Testis (tissue), 2 donors: ENCODE measurements at regions not wholly inside any gene's neighbourhood (a gene's known extent, or its start where the extent isn't known, plus 50 kb on each side); places are given as distances from the start of the nearest gene placed in this dataset.

Experiments
- DNase-seq: peaks from one replicate; pipeline ENCODE4 v3.0.0-alpha.2; 2019
- H3K27ac ChIP-seq, 2 donors: fragments of 200-600 bp; sonication (generic); one replicate each; pipeline ENCODE4 v1.5.1; 2019
- H3K27me3 ChIP-seq: fragments of 200-600 bp; sonication (generic); one replicate; pipeline ENCODE4 v1.5.1; 2019
- H3K36me3 ChIP-seq: fragments of 200-600 bp; sonication (generic); one replicate; pipeline ENCODE4 v1.5.1; 2017; ENCODE audit warnings: low read depth; ENCODE audit errors: missing control alignments
- H3K4me1 ChIP-seq: fragments of 200-600 bp; sonication (generic); one replicate; pipeline ENCODE4 v1.5.1; 2019
- H3K4me3 ChIP-seq, 2 donors: fragments of 200-600 bp; sonication (generic); one replicate each; pipeline ENCODE4 v1.5.1; 2017 to 2019
- H3K9me3 ChIP-seq: fragments of 200-600 bp; sonication (generic); one replicate; pipeline ENCODE4 v1.5.1; 2017
- POLR2A ChIP-seq: fragments of 450-650 bp; IDR thresholded peaks from one replicate; pipeline ENCODE4 v1.6.1; 2017; ENCODE audit warnings: antibody characterized with exemption, mild to moderate bottlenecking, moderate library complexity
- WGBS, 2 donors: methylation state at CpG; one replicate each; pipeline ENCODE4 v1.1.5; 2018; 5-methylcytosine and 5-hydroxymethylcytosine counted together
- intact Hi-C: fragments of 100-400 bp; cut with DNase I; formaldehyde crosslinking; loops from one replicate; pipeline ENCODE4 v1.15.1; 2023; ENCODE audit warnings: low total_unique reads
- TF ChIP-seq, protein P1 (sequence below), 3 experiments: fragments of 450-650 bp in 2 of 3; fragments of 200-600 bp in 1 of 3; sonication (generic) in 1 of 3; IDR thresholded peaks; one replicate each; pipeline ENCODE4 v1.5.1; 2016 to 2019; ENCODE audit warnings: antibody characterized with exemption in 3 of 3, mild to moderate bottlenecking in 2 of 3, moderate library complexity in 1 of 3

DNA sequence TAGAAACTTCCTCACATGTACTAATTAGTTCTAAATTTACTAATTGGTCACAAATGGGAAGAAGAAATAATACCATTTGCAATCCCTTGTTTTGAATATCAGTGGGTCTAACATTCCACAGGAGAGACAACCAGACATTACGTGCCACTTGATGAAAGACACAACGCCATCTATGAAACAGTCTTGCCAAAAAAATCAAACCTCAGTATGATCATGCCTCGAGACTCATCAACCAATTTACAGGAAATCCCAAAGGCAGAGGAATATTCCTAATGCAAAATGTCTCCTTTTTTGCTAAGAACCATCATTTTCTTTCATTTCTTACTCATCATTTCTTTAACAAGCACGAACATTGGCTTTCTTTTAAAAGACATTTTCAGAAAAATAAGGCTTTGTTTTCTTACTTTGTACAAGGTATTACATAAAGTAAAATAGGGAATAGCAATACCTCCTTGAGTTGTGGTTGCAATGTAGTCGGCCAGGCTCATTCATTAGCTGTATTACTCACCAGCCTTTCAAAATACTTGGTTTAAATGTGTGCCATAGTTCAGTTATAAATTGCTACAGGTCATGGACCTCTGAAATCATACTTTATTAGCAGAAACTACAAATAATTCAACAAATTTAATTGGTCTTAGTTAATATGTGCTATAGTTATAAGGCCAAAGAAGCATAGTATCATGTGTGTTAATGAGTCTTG, 436.2 kb upstream of the FLRT2 start:
- intact Hi-C loops, result no loop called here
- no peaks in the 10 kb centered on the region for H3K9me3 ChIP-seq
- H3K4me3 ChIP-seq, result no peak overlapping the region
- no peak overlapping the region for H3K27ac ChIP-seq
- WGBS, 2 donors, result 85 to 87% methylated on average over 5 of the region's 5 CpGs
- H3K4me1 ChIP-seq, result no peaks in the 10 kb centered on the region
- H3K36me3 ChIP-seq, result no peaks in the 10 kb centered on the region
- DNase-seq, result no peak
- no peak for TF ChIP-seq POLR2A
- TF ChIP-seq, protein P1, sequence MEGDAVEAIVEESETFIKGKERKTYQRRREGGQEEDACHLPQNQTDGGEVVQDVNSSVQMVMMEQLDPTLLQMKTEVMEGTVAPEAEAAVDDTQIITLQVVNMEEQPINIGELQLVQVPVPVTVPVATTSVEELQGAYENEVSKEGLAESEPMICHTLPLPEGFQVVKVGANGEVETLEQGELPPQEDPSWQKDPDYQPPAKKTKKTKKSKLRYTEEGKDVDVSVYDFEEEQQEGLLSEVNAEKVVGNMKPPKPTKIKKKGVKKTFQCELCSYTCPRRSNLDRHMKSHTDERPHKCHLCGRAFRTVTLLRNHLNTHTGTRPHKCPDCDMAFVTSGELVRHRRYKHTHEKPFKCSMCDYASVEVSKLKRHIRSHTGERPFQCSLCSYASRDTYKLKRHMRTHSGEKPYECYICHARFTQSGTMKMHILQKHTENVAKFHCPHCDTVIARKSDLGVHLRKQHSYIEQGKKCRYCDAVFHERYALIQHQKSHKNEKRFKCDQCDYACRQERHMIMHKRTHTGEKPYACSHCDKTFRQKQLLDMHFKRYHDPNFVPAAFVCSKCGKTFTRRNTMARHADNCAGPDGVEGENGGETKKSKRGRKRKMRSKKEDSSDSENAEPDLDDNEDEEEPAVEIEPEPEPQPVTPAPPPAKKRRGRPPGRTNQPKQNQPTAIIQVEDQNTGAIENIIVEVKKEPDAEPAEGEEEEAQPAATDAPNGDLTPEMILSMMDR (IDR thresholded peaks at IDR 0.05), result no peak
- no peaks in the 10 kb centered on the region for H3K27me3 ChIP-seq

DNA sequence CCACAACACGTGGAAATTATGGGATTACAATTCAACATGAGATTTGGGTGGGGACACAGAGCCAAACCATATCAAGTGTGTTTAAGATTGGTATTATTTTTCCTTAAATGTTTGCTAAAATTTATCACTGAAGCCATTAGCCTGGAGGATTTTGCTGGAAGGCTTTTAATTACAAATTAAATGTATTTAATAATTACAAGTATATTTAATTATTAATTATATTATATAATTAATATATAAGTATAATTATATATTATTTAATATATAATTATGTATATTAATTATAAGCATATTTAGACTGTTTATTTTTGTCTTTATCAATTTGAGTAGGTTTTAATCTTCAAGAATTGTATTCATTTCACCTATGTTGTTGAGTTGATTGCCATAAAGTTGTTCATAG, 427.4 kb upstream of the FLRT2 start:
- no peaks in the 10 kb centered on the region for H3K9me3 ChIP-seq
- intact Hi-C loops, result no loop called here
- no peak for TF ChIP-seq POLR2A
- WGBS, 2 donors, result 79 to 83% methylated on average over 1 of the region's 1 CpG
- no peaks in the 10 kb centered on the region for H3K4me1 ChIP-seq
- H3K27me3 ChIP-seq, result no peaks in the 10 kb centered on the region
- no peak for DNase-seq
- no peaks in the 10 kb centered on the region for H3K36me3 ChIP-seq
- H3K4me3 ChIP-seq, result no peak overlapping the region
- H3K27ac ChIP-seq, result no peak overlapping the region

DNA sequence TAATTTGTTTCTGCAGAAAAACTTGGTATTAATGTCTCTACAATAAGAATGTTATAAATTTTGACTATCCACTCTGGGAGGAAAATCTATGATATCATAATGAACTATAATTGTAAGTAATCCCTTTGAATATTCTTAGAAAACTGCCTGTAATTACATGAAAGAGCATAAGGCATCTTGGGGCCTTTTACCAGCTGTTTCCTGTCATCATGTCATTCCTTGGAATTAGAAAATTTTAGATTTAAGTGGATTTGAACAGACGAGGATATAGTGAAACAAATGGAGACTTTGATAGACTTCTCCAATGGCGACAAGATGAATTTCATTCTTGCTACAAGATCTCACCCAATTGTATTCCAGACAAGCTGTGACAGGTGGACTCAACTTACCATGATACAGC, 423.4 kb upstream of the FLRT2 start:
- Histone ChIP-seq H3K27me3 (no peaks in the 10 kb centered on the region), H3K4me1 (no peaks in the 10 kb centered on the region), H3K4me3 (no peak overlapping the region), H3K27ac (no peak overlapping the region), H3K9me3 (no peaks in the 10 kb centered on the region), H3K36me3 (no peaks in the 10 kb centered on the region)
- no peak for TF ChIP-seq POLR2A
- TF ChIP-seq, protein P1 (IDR thresholded peaks at IDR 0.05), result no peak
- intact Hi-C loops, result no loop called here
- 88 to 92% methylated on average over 2 of the region's 2 CpGs for WGBS, 2 donors
- DNase-seq, result no peak

DNA sequence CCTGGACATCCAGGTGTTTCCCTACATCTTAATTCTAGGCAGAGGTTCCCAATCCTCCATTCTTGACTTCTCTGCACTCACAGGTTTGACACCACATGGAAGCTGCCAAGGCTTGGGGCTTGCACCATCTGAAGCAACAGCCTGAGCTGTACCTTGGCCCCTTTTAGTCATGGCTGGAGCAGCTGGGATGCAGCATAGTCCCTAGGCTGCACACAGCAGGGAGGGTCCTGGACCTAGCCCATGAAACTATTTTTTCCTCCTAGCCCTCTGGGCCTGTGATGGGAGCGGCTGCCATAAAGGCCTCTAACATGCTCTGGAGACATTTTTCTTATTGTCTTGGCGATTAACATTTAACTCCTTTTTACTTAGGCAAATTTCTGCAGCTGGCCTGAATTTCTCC, 417.2 kb upstream of the FLRT2 start:
- 88 to 93% methylated on average over 2 of the region's 2 CpGs for WGBS, 2 donors
- no peaks in the 10 kb centered on the region for H3K27me3 ChIP-seq
- intact Hi-C loops, result no loop called here

DNA sequence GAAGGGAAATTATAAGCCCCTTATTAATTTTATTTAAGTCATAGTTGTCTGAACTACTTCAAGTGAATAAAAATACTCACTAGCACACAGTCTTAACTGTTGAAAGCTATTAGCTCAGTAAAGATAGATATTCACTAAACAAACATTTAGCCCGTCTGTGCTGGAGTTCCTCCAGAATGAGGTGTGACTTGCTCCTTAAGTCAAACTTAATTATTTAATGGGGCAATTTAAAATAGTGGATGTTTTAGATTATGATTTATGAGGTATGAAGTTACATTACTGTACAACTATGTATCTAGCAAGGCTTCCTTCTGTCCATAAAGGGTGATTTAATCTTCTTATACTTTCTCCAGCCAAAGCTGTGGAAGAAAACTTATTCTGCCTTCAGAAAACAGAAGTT, 414.0 kb upstream of the FLRT2 start:
- 40 to 57% methylated on average over 1 of the region's 1 CpG for WGBS, 2 donors
- H3K36me3 ChIP-seq, result no peaks in the 10 kb centered on the region
- H3K9me3 ChIP-seq, result no peaks in the 10 kb centered on the region
- no peak overlapping the region for H3K4me3 ChIP-seq
- H3K27me3 ChIP-seq, result no peaks in the 10 kb centered on the region
- TF ChIP-seq POLR2A, result no peak
- TF ChIP-seq, protein P1 (IDR thresholded peaks at IDR 0.05), result no peak
- no peak for DNase-seq
- intact Hi-C loops, result no loop called here
- H3K4me1 ChIP-seq, result no peaks in the 10 kb centered on the region
- H3K27ac ChIP-seq, result no peak overlapping the region

More for the DNA sequence above, 417.2 kb upstream of the FLRT2 start:
- H3K4me1 ChIP-seq, result no peaks in the 10 kb centered on the region
- no peak overlapping the region for H3K27ac ChIP-seq
- TF ChIP-seq, protein P1 (IDR thresholded peaks at IDR 0.05), result no peak
- no peak for TF ChIP-seq POLR2A
- no peaks in the 10 kb centered on the region for H3K36me3 ChIP-seq
- H3K4me3 ChIP-seq, result no peak overlapping the region
- no peak for DNase-seq
- H3K9me3 ChIP-seq, result no peaks in the 10 kb centered on the region
